ENCODE measurements at regions not wholly inside any gene's neighbourhood (a gene's known extent, or its start where the extent isn't known, plus 50 kb on each side); places are given as distances from the start of the nearest gene placed in this dataset.

- no peaks in the 10 kb centered on the region for H3K9me2 ChIP-seq (replicated peaks; ENCODE audit: low read depth, low read length)
- no peaks in the 10 kb centered on the region for H3K9me3 ChIP-seq (ENCODE audit: insufficient read depth, low read depth, low read length)
- H4K20me1 ChIP-seq (ENCODE audit: insufficient read depth, low read length, poor library complexity, severe bottlenecking): no peaks in the 10 kb centered on the region
- no peak overlapping the region for H3K4me2 ChIP-seq (ENCODE audit: low read depth, low read length, poor library complexity, severe bottlenecking)
- H3K79me2 ChIP-seq (ENCODE audit: insufficient read depth, low read length): no peaks in the 10 kb centered on the region
- TF ChIP-seq, protein P1, sequence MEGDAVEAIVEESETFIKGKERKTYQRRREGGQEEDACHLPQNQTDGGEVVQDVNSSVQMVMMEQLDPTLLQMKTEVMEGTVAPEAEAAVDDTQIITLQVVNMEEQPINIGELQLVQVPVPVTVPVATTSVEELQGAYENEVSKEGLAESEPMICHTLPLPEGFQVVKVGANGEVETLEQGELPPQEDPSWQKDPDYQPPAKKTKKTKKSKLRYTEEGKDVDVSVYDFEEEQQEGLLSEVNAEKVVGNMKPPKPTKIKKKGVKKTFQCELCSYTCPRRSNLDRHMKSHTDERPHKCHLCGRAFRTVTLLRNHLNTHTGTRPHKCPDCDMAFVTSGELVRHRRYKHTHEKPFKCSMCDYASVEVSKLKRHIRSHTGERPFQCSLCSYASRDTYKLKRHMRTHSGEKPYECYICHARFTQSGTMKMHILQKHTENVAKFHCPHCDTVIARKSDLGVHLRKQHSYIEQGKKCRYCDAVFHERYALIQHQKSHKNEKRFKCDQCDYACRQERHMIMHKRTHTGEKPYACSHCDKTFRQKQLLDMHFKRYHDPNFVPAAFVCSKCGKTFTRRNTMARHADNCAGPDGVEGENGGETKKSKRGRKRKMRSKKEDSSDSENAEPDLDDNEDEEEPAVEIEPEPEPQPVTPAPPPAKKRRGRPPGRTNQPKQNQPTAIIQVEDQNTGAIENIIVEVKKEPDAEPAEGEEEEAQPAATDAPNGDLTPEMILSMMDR (conservative IDR thresholded peaks at IDR 0.05; ENCODE audit: low read length): no peak
- H3K9ac ChIP-seq (ENCODE audit: low read depth, low read length, poor library complexity, severe bottlenecking): no peak overlapping the region
- no peaks in the 10 kb centered on the region for H3F3A ChIP-seq (ENCODE audit: low read depth)
- H3K4me1 ChIP-seq (ENCODE audit: insufficient read depth, low read length, poor library complexity, severe bottlenecking): no peaks in the 10 kb centered on the region
- no peak overlapping the region for H3K4me3 ChIP-seq (ENCODE audit: low read length, poor library complexity, severe bottlenecking)
- H3K36me3 ChIP-seq (ENCODE audit: insufficient read depth, low read length): no peaks in the 10 kb centered on the region
- H3K27me3 ChIP-seq (ENCODE audit: insufficient read depth, low read length, poor library complexity, severe bottlenecking): peaks cover 100% of the 10 kb centered on the region
- no peak overlapping the region for H2AFZ ChIP-seq (ENCODE audit: low read length)
Observed at GRCh38 chr15:95475067-95475466, 855.4 kb upstream of the NR2F2 start.

- H2AFZ ChIP-seq (ENCODE audit: low read length): no peak overlapping the region
- H3K4me1 ChIP-seq (ENCODE audit: insufficient read depth, low read length, poor library complexity, severe bottlenecking): no peaks in the 10 kb centered on the region
- H3K9me2 ChIP-seq (replicated peaks; ENCODE audit: low read depth, low read length): no peaks in the 10 kb centered on the region
- TF ChIP-seq EZH2phosphoT487 (IDR thresholded peaks at IDR 0.05; ENCODE audit: borderline replicate concordance): no peak
- TF ChIP-seq, protein P1 (conservative IDR thresholded peaks at IDR 0.05; ENCODE audit: low read length): no peak
- no peaks in the 10 kb centered on the region for H3K79me2 ChIP-seq (ENCODE audit: insufficient read depth, low read length)
- H3K9me3 ChIP-seq (ENCODE audit: insufficient read depth, low read depth, low read length): no peaks in the 10 kb centered on the region
- H3K36me3 ChIP-seq (ENCODE audit: insufficient read depth, low read length): no peaks in the 10 kb centered on the region
- no peaks in the 10 kb centered on the region for H4K20me1 ChIP-seq (ENCODE audit: insufficient read depth, low read length, poor library complexity, severe bottlenecking)
- no peaks in the 10 kb centered on the region for H3F3A ChIP-seq (ENCODE audit: low read depth)
- H3K4me3 ChIP-seq (ENCODE audit: low read length, poor library complexity, severe bottlenecking): no peak overlapping the region
- peaks cover 99% of the 10 kb centered on the region for H3K27me3 ChIP-seq (ENCODE audit: insufficient read depth, low read length, poor library complexity, severe bottlenecking)
- no peak overlapping the region for H3K4me2 ChIP-seq (ENCODE audit: low read depth, low read length, poor library complexity, severe bottlenecking)
- H3K9ac ChIP-seq (ENCODE audit: low read depth, low read length, poor library complexity, severe bottlenecking): no peak overlapping the region
Observed at GRCh38 chr15:95479308-95479707, 851.2 kb upstream of the NR2F2 start.

GRCh38 chr15:95485367-95485766, 845.1 kb upstream of the NR2F2 start:
- H3K4me2 ChIP-seq (ENCODE audit: low read depth, low read length, poor library complexity, severe bottlenecking): no peak overlapping the region
- no peaks in the 10 kb centered on the region for H3K4me1 ChIP-seq (ENCODE audit: insufficient read depth, low read length, poor library complexity, severe bottlenecking)
- no peaks in the 10 kb centered on the region for H3K9me2 ChIP-seq (replicated peaks; ENCODE audit: low read depth, low read length)
- H3K4me3 ChIP-seq (ENCODE audit: low read length, poor library complexity, severe bottlenecking): no peak overlapping the region
- no peaks in the 10 kb centered on the region for H3F3A ChIP-seq (ENCODE audit: low read depth)
- no peak overlapping the region for H3K9ac ChIP-seq (ENCODE audit: low read depth, low read length, poor library complexity, severe bottlenecking)
- H3K27me3 ChIP-seq (ENCODE audit: insufficient read depth, low read length, poor library complexity, severe bottlenecking): peaks cover 48% of the 10 kb centered on the region
- H3K79me2 ChIP-seq (ENCODE audit: insufficient read depth, low read length): no peaks in the 10 kb centered on the region
- no peak overlapping the region for H2AFZ ChIP-seq (ENCODE audit: low read length)
- no peaks in the 10 kb centered on the region for H3K9me3 ChIP-seq (ENCODE audit: insufficient read depth, low read depth, low read length)
- TF ChIP-seq, protein P1 (conservative IDR thresholded peaks at IDR 0.05; ENCODE audit: low read length): no peak
- no peak for TF ChIP-seq EZH2phosphoT487 (IDR thresholded peaks at IDR 0.05; ENCODE audit: borderline replicate concordance)
- no peaks in the 10 kb centered on the region for H3K36me3 ChIP-seq (ENCODE audit: insufficient read depth, low read length)
- no peaks in the 10 kb centered on the region for H4K20me1 ChIP-seq (ENCODE audit: insufficient read depth, low read length, poor library complexity, severe bottlenecking)
